ENCODE measurements at regions not wholly inside any gene's neighbourhood (a gene's known extent, or its start where the extent isn't known, plus 50 kb on each side); places are given as distances from the start of the nearest gene placed in this dataset.

DNA sequence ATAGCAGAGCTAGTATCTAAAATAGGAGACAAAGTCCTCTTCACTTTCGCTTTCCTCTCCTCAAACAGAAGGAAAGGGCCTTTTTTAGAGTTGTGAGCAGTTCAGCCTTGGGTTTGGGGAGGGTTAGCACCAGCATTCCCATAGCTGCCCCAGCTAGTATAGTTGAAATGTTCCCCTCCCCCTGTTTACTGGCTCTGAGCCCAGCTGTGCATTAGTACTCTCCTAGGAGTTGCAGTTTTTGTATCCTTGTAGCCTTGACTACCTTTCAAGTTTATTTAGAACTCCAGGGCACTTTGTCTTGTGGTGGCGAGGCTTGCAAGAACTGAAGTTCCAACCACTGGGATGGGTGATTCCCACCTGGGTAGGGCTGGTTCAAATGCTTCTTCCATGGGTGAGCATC is 245.1 kb upstream of the NAALADL2 start:
- H3K27ac Mint-ChIP-seq: no peak overlapping the region; the same call in 1 of the 2 replicates
- no peak overlapping the region for H3K4me3 Mint-ChIP-seq
- H3K36me3 Mint-ChIP-seq (ENCODE audit: low read depth): peaks cover 7% of the 10 kb centered on the region; the same call in 1 of the 2 replicates
- TF ChIP-seq, protein P1, sequence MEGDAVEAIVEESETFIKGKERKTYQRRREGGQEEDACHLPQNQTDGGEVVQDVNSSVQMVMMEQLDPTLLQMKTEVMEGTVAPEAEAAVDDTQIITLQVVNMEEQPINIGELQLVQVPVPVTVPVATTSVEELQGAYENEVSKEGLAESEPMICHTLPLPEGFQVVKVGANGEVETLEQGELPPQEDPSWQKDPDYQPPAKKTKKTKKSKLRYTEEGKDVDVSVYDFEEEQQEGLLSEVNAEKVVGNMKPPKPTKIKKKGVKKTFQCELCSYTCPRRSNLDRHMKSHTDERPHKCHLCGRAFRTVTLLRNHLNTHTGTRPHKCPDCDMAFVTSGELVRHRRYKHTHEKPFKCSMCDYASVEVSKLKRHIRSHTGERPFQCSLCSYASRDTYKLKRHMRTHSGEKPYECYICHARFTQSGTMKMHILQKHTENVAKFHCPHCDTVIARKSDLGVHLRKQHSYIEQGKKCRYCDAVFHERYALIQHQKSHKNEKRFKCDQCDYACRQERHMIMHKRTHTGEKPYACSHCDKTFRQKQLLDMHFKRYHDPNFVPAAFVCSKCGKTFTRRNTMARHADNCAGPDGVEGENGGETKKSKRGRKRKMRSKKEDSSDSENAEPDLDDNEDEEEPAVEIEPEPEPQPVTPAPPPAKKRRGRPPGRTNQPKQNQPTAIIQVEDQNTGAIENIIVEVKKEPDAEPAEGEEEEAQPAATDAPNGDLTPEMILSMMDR (IDR thresholded peaks at IDR 0.05): no peak
- no peak for DNase-seq
- H3K9me3 Mint-ChIP-seq: no peaks in the 10 kb centered on the region
- H3K4me1 Mint-ChIP-seq (ENCODE audit: low read depth): 0 out of 2 replicates have a peak, but pooled peaks cover 15% of the 10 kb centered on the region
- no peaks in the 10 kb centered on the region; the same call in 1 of the 2 replicates for H3K27me3 Mint-ChIP-seq (ENCODE audit: insufficient read depth)

DNA sequence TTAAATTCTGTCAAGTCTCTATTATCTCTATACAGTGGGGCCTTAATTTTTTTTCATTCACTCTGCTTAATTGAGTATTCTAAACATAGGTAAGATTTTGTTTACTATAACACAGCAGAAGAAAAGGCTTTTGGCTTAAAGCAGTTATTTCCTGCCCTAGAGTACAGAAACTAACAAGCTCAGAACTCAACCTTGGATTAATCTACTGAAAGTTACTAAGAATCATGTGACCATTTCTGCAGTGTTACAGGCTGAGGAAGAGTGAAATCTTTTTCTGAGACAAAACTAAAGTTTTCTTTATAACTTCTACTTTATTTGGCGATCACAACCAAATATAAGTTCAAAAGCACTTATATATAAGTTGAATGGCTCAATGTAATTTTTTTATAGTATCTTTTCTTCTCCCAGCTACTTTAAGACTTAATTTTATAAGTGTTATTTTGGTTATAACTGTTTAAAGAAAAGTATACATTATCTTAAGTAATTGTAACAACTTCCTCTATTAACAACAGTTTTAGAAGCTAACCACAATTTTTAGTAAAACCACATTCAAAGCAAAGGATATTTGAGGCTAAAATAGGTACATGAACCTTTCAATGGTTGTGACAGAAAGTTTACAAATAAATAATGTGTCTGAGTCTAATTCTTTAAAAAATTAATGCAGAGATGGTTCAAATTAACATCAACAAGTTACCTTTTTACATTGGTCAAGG is 240.6 kb upstream of the NAALADL2 start:
- Mint-ChIP-seq H3K4me3 (no peak overlapping the region), H3K4me1 (ENCODE audit: low read depth) (peaks cover 23% of the 10 kb centered on the region), H3K27ac (no peak overlapping the region), H3K36me3 (ENCODE audit: low read depth) (no peaks in the 10 kb centered on the region), H3K9me3 (no peaks in the 10 kb centered on the region), H3K27me3 (ENCODE audit: insufficient read depth) (no peaks in the 10 kb centered on the region; the same call in 1 of the 2 replicates)
- TF ChIP-seq, protein P1 (IDR thresholded peaks at IDR 0.05): no peak
- DNase-seq: no peak

DNA sequence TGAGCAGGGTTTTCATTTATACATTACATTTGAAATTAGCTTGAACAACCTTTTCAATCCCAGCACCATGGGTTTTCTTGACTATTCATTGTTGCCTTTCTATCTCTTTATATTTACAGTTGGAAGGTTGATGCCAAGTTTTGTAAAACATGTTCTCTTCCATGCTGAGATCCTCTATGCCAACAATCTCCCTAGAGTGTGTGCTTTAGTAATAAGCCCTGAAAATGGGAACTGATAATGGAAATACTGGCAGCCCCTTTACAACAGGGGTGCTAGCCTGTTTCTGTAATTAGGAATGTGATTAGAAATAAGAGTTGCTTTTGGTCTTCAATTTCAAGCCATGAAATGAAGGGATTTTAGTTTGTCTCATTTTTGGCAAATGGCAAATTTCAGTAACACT is 239.9 kb upstream of the NAALADL2 start:
- peaks cover 21% of the 10 kb centered on the region for H3K4me1 Mint-ChIP-seq (ENCODE audit: low read depth)
- no peaks in the 10 kb centered on the region for H3K36me3 Mint-ChIP-seq (ENCODE audit: low read depth)
- TF ChIP-seq, protein P1 (IDR thresholded peaks at IDR 0.05): no peak
- no peaks in the 10 kb centered on the region for H3K9me3 Mint-ChIP-seq
- no peak for DNase-seq
- no peak overlapping the region for H3K4me3 Mint-ChIP-seq
- no peak overlapping the region for H3K27ac Mint-ChIP-seq
- no peaks in the 10 kb centered on the region; the same call in 1 of the 2 replicates for H3K27me3 Mint-ChIP-seq (ENCODE audit: insufficient read depth)

- Mint-ChIP-seq H3K36me3 (ENCODE audit: low read depth) (no peaks in the 10 kb centered on the region), H3K4me1 (ENCODE audit: low read depth) (peaks cover 18% of the 10 kb centered on the region), H3K27ac (no peak overlapping the region), H3K4me3 (no peak overlapping the region), H3K9me3 (no peaks in the 10 kb centered on the region), H3K27me3 (ENCODE audit: insufficient read depth) (no peaks in the 10 kb centered on the region)
- peak; percentile 50 for DNase-seq
- TF ChIP-seq, protein P1 (IDR thresholded peaks at IDR 0.05): peak; percentile 79
Measured at GRCh38 chr3:174620138-174620537, 239.0 kb upstream of the NAALADL2 start.

DNA sequence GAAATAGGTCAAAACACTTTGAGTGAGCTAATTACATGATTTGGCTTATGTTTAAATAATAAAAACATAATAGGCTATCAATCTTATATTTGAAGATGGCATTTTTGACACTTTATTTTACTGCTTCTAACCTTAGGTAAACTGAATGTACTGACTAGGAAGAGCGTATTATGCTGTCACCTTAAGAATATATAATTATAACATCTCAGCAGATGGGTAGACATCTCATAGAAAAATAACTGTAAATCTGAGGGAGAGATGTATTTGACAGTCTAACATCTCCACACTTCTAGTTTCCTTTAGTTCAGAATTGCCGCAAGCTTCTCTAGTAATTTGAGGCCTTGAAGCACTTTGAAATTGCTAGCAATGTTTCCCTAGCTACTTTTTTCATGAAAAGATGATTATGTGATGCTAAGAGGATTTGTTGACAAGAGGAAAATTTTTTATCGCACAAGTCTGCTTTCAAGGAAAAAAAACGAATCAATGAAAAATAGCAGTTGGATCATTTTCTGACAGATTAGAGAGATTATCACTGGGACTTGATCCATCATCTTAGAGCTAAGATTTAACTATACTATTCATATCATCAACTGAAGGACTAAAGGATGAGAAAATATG is 238.2 kb upstream of the NAALADL2 start:
- TF ChIP-seq, protein P1 (IDR thresholded peaks at IDR 0.05): no peak
- Mint-ChIP-seq H3K4me3 (no peak overlapping the region), H3K4me1 (ENCODE audit: low read depth) (peaks cover 18% of the 10 kb centered on the region), H3K27me3 (ENCODE audit: insufficient read depth) (no peaks in the 10 kb centered on the region), H3K9me3 (no peaks in the 10 kb centered on the region), H3K27ac (no peak overlapping the region), H3K36me3 (ENCODE audit: low read depth) (no peaks in the 10 kb centered on the region)
- DNase-seq: no peak
